Karpas-422 (cell line): ENCODE measurements at regions not wholly inside any gene's neighbourhood (a gene's known extent, or its start where the extent isn't known, plus 50 kb on each side); places are given as distances from the start of the nearest gene placed in this dataset.
"Not testable (repeated sequence)": the region's sequence is repeated elsewhere in the genome, so short reads cannot be mapped to it uniquely, and the experiment has no call there.

ENCODE experiments used
- DNase-seq: peaks from one replicate; pipeline ENCODE4 v3.0.0-alpha.2; 2015
- H2AFZ ChIP-seq: fragments of 200-600 bp; sonication (generic); 2 replicates; pipeline ENCODE4 v1.6.1; 2014; ENCODE audit warnings: antibody characterized with exemption, low read length, mixed read lengths
- H3K27ac ChIP-seq: fragments of 200-600 bp; sonication (generic); 2 replicates; pipeline ENCODE4 v1.5.1; 2014; ENCODE audit warnings: mild to moderate bottlenecking, low read length, moderate library complexity
- H3K27me3 ChIP-seq: fragments of 200-600 bp; sonication (generic); 2 replicates; pipeline ENCODE4 v1.6.1; 2014; ENCODE audit warnings: low read length, mixed read lengths
- H3K36me3 ChIP-seq: fragments of 200-600 bp; sonication (generic); 2 replicates; pipeline ENCODE4 v1.6.1; 2014; ENCODE audit warnings: low read length, mixed read lengths; ENCODE audit not compliant: insufficient read depth
- H3K4me1 ChIP-seq: fragments of 200-600 bp; sonication (generic); 2 replicates; pipeline ENCODE4 v1.6.1; 2014; ENCODE audit warnings: mild to moderate bottlenecking, low read length, mixed read lengths
- H3K4me2 ChIP-seq: fragments of 200-600 bp; sonication (generic); 2 replicates; pipeline ENCODE4 v1.6.1; 2014; ENCODE audit warnings: low read length, low read depth, mild to moderate bottlenecking; ENCODE audit not compliant: poor library complexity, severe bottlenecking
- H3K4me3 ChIP-seq: fragments of 200-600 bp; sonication (generic); 2 replicates; pipeline ENCODE4 v1.5.1; 2014; ENCODE audit warnings: mild to moderate bottlenecking, antibody characterized with exemption, low read length, mixed read lengths
- H3K79me2 ChIP-seq: fragments of 200-600 bp; sonication (generic); 2 replicates; pipeline ENCODE4 v1.6.1; 2014; ENCODE audit warnings: mild to moderate bottlenecking, low read length, mixed read lengths
- H3K9ac ChIP-seq: fragments of 200-600 bp; sonication (generic); 2 replicates; pipeline ENCODE4 v1.6.0; 2014; ENCODE audit warnings: low read length
- H3K9me2 ChIP-seq: fragments of 200-600 bp; sonication (generic), shearing (Covaris generic); replicated peaks from 2 replicates; pipeline ENCODE4 v1.6.0; 2014; ENCODE audit warnings: mild to moderate bottlenecking, low read length, moderate library complexity; ENCODE audit not compliant: insufficient read depth
- H3K9me3 ChIP-seq: fragments of 300-700, 200-600 bp; sonication (generic); 2 replicates; pipeline ENCODE4 v1.6.1; 2014; ENCODE audit warnings: low read length, mixed read lengths
- H4K20me1 ChIP-seq: fragments of 200-600 bp; sonication (generic); 2 replicates; pipeline ENCODE4 v1.6.1; 2014; ENCODE audit warnings: mild to moderate bottlenecking, antibody characterized with exemption, low read length, low read depth; ENCODE audit not compliant: insufficient read depth

GRCh38 chr17:36844601-36845000 is 92.7 kb upstream of the LHX1 start:
- H3K27ac ChIP-seq: no peak overlapping the region
- peaks cover 1% of the 10 kb centered on the region; the same call in 1 of the 2 replicates for H3K4me1 ChIP-seq
- H3K36me3 ChIP-seq: no peaks in the 10 kb centered on the region
- H4K20me1 ChIP-seq: no peaks in the 10 kb centered on the region
- no peak overlapping the region for H3K4me3 ChIP-seq
- H3K9ac ChIP-seq: no peak overlapping the region
- DNase-seq: no peak
- H3K4me2 ChIP-seq: no peak overlapping the region
- no peak overlapping the region for H2AFZ ChIP-seq
- H3K79me2 ChIP-seq: no peaks in the 10 kb centered on the region
- no peaks in the 10 kb centered on the region for H3K27me3 ChIP-seq
- H3K9me2 ChIP-seq: no peaks in the 10 kb centered on the region
- H3K9me3 ChIP-seq: no peaks in the 10 kb centered on the region

- no peak for DNase-seq
- no peaks in the 10 kb centered on the region for H4K20me1 ChIP-seq
Observed at GRCh38 chr17:36845916-36846315, 91.4 kb upstream of the LHX1 start.

GRCh38 chr17:36846410-36847292 is 90.6 kb upstream of the LHX1 start:
- DNase-seq: no peak
- no peak overlapping the region for H2AFZ ChIP-seq
- no peaks in the 10 kb centered on the region for H3K9me2 ChIP-seq
- peaks cover 5% of the 10 kb centered on the region; the same call in 1 of the 2 replicates for H3K4me1 ChIP-seq
- no peak overlapping the region for H3K27ac ChIP-seq
- no peaks in the 10 kb centered on the region for H3K9me3 ChIP-seq
- H3K4me3 ChIP-seq: no peak overlapping the region
- no peaks in the 10 kb centered on the region for H3K36me3 ChIP-seq
- H3K79me2 ChIP-seq: no peaks in the 10 kb centered on the region
- H3K4me2 ChIP-seq: no peak overlapping the region
- no peaks in the 10 kb centered on the region for H3K27me3 ChIP-seq
- H3K9ac ChIP-seq: no peak overlapping the region
- H4K20me1 ChIP-seq: no peaks in the 10 kb centered on the region

More at GRCh38 chr17:36845916-36846315, 91.4 kb upstream of the LHX1 start:
- H3K9me3 ChIP-seq: no peaks in the 10 kb centered on the region
- H3K4me3 ChIP-seq: no peak overlapping the region
- H3K4me1 ChIP-seq: peaks cover 5% of the 10 kb centered on the region; the same call in 1 of the 2 replicates
- H3K9ac ChIP-seq: no peak overlapping the region
- no peak overlapping the region for H3K4me2 ChIP-seq
- H2AFZ ChIP-seq: no peak overlapping the region
- no peaks in the 10 kb centered on the region for H3K36me3 ChIP-seq
- H3K27me3 ChIP-seq: no peaks in the 10 kb centered on the region
- no peaks in the 10 kb centered on the region for H3K9me2 ChIP-seq
- no peaks in the 10 kb centered on the region for H3K79me2 ChIP-seq
- H3K27ac ChIP-seq: no peak overlapping the region

- DNase-seq: no peak
- Histone ChIP-seq H3K9me3 (no peaks in the 10 kb centered on the region), H3K4me2 (no peak overlapping the region), H3K4me3 (no peak overlapping the region), H3K36me3 (no peaks in the 10 kb centered on the region), H3K9ac (no peak overlapping the region), H3K4me1 (peaks cover 5% of the 10 kb centered on the region; the same call in 1 of the 2 replicates), H3K9me2 (no peaks in the 10 kb centered on the region), H2AFZ (no peak overlapping the region), H3K27ac (no peak overlapping the region), H4K20me1 (no peaks in the 10 kb centered on the region), H3K79me2 (no peaks in the 10 kb centered on the region), H3K27me3 (no peaks in the 10 kb centered on the region)
Observed at GRCh38 chr17:36848008-36848902, 89.0 kb upstream of the LHX1 start.

GRCh38 chr17:36849020-36849419 is 88.3 kb upstream of the LHX1 start:
- not testable (repeated sequence) for H3K9me2 ChIP-seq, H3K27me3 ChIP-seq, H3K27ac ChIP-seq, H3K4me3 ChIP-seq, H2AFZ ChIP-seq, H3K36me3 ChIP-seq, H4K20me1 ChIP-seq, H3K9me3 ChIP-seq, DNase-seq, H3K9ac ChIP-seq, H3K79me2 ChIP-seq, H3K4me2 ChIP-seq, H3K4me1 ChIP-seq

GRCh38 chr17:36849871-36850348 is 87.4 kb upstream of the LHX1 start:
- no peaks in the 10 kb centered on the region for H4K20me1 ChIP-seq
- no peaks in the 10 kb centered on the region for H3K36me3 ChIP-seq
- H3K27ac ChIP-seq: no peak overlapping the region
- no peak overlapping the region for H3K4me2 ChIP-seq
- H3K4me1 ChIP-seq: peaks cover 5% of the 10 kb centered on the region; the same call in 1 of the 2 replicates
- H2AFZ ChIP-seq: no peak overlapping the region
- DNase-seq: no peak
- no peaks in the 10 kb centered on the region for H3K27me3 ChIP-seq
- no peak overlapping the region for H3K9ac ChIP-seq
- H3K4me3 ChIP-seq: no peak overlapping the region
- no peaks in the 10 kb centered on the region for H3K79me2 ChIP-seq
- no peaks in the 10 kb centered on the region for H3K9me2 ChIP-seq
- H3K9me3 ChIP-seq: no peaks in the 10 kb centered on the region

GRCh38 chr17:36850790-36851189 is 86.5 kb upstream of the LHX1 start:
- Histone ChIP-seq H4K20me1 (no peaks in the 10 kb centered on the region), H3K9me3 (no peaks in the 10 kb centered on the region), H2AFZ (no peak overlapping the region), H3K36me3 (no peaks in the 10 kb centered on the region), H3K9me2 (no peaks in the 10 kb centered on the region), H3K4me2 (no peak overlapping the region), H3K4me1 (peaks cover 5% of the 10 kb centered on the region; the same call in 1 of the 2 replicates), H3K27me3 (no peaks in the 10 kb centered on the region), H3K4me3 (no peak overlapping the region), H3K27ac (no peak overlapping the region), H3K79me2 (no peaks in the 10 kb centered on the region), H3K9ac (no peak overlapping the region)
- DNase-seq: no peak

GRCh38 chr17:36851250-36851649 is 86.0 kb upstream of the LHX1 start:
- Histone ChIP-seq H3K4me1 (peaks cover 7% of the 10 kb centered on the region; the same call in 1 of the 2 replicates), H3K9ac (no peak overlapping the region), H3K4me2 (no peak overlapping the region), H3K79me2 (no peaks in the 10 kb centered on the region), H3K9me3 (no peaks in the 10 kb centered on the region), H3K36me3 (no peaks in the 10 kb centered on the region), H2AFZ (no peak overlapping the region), H3K9me2 (no peaks in the 10 kb centered on the region), H3K4me3 (no peak overlapping the region), H3K27me3 (no peaks in the 10 kb centered on the region), H3K27ac (no peak overlapping the region), H4K20me1 (no peaks in the 10 kb centered on the region)
- DNase-seq: no peak
